ENCODE measurements at regions not wholly inside any gene's neighbourhood (a gene's known extent, or its start where the extent isn't known, plus 50 kb on each side); places are given as distances from the start of the nearest gene placed in this dataset.

DNA sequence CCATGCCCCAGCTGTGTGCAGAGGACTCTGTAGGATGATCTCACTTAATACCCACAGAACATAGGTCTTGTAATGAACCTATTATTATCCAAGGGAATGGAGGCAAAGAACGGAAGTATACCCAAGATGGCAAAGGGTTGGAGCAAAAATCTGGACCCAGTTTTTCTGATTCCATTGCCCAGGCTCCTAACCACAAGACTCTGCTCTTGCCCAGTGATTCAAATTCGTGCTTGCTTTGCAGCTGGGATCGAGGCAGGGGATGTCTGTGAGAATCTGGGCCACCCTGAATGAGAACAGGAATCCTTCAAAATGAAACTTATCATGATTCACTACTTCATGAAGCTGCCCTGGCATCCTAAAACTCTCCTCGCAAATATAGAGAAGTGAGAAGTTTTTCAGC, 97.5 kb upstream of the KCNJ6 start:
- TF ChIP-seq CTCF (conservative IDR thresholded peaks at IDR 0.05 in 1 of 2, IDR thresholded peaks at IDR 0.05 in 1 of 2; ENCODE audit: low read depth in 1 of 2, low read length in 2 of 2) (no peak), EZH2 (IDR thresholded peaks at IDR 0.05; ENCODE audit: low read length, missing control alignments) (no peak)

Measured in fibroblast of lung (primary cell).